GM13977 (cell line): ENCODE measurements at regions not wholly inside any gene's neighbourhood (a gene's known extent, or its start where the extent isn't known, plus 50 kb on each side); places are given as distances from the start of the nearest gene placed in this dataset.

Experiments
- DNase-seq: peaks from one replicate; pipeline ENCODE4 v3.0.0; 2012; ENCODE audit warnings: low spot score
- in situ Hi-C: fragments of 300-500 bp; cut with MboI; formaldehyde crosslinking; loops from one replicate; pipeline ENCODE4 v1.12.0; 2022; ENCODE audit warnings: low sequenced_read_pairs, low pct_unique_long_range_greater_than_20kb, mixed read lengths, inconsistent platforms; ENCODE audit not compliant: unreplicated experiment
- TF ChIP-seq, protein P1 (sequence below): IDR thresholded peaks from 2 replicates; pipeline ENCODE4 v1.5.1; 2012; ENCODE audit warnings: mild to moderate bottlenecking, control low read depth; ENCODE audit not compliant: insufficient read depth; ENCODE audit errors: extremely low read depth, missing control alignments

DNA sequence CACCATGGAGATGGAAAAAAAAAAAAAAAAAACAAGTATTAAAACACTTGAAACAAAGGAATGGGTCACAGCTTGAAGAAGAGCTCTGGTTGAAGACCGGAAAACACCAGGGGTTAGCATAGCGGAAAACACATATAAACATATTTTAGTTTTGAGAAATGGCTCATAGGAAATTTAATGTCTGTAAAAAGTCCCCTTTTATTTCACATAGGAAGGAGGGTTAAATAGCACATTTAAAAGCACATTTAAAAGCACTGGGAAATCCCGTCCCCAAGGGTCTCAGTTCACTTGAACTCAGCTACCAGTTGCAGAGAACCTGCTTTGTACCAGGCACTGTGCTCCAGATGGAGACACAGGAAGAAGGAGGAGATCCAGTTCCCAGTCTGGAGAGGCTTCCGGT is 65.5 kb downstream of the KCNE4 start:
- in situ Hi-C loops: no loop called here
- DNase-seq: no peak
- TF ChIP-seq, protein P1, sequence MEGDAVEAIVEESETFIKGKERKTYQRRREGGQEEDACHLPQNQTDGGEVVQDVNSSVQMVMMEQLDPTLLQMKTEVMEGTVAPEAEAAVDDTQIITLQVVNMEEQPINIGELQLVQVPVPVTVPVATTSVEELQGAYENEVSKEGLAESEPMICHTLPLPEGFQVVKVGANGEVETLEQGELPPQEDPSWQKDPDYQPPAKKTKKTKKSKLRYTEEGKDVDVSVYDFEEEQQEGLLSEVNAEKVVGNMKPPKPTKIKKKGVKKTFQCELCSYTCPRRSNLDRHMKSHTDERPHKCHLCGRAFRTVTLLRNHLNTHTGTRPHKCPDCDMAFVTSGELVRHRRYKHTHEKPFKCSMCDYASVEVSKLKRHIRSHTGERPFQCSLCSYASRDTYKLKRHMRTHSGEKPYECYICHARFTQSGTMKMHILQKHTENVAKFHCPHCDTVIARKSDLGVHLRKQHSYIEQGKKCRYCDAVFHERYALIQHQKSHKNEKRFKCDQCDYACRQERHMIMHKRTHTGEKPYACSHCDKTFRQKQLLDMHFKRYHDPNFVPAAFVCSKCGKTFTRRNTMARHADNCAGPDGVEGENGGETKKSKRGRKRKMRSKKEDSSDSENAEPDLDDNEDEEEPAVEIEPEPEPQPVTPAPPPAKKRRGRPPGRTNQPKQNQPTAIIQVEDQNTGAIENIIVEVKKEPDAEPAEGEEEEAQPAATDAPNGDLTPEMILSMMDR: no peak

DNA sequence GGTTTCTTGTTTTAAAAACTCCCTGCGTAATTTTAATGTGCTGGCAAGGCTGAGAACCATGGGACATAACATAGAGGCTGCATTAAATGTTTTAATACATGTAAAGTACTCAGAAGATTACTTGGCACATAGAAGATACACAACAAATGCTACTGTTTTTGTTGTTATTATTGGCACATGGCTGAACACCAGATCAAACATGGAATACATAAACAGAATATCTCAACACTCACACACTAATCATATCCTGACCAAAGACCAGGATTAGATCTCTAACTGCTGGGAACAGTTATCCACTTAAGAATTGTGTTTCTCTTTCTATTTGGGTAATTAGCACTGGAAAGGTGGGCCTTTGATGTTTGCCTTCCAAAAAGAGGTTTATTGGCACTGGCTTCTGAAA is 69.3 kb downstream of the KCNE4 start:
- in situ Hi-C loops: no loop called here
- TF ChIP-seq, protein P1: no peak
- DNase-seq: no peak

DNA sequence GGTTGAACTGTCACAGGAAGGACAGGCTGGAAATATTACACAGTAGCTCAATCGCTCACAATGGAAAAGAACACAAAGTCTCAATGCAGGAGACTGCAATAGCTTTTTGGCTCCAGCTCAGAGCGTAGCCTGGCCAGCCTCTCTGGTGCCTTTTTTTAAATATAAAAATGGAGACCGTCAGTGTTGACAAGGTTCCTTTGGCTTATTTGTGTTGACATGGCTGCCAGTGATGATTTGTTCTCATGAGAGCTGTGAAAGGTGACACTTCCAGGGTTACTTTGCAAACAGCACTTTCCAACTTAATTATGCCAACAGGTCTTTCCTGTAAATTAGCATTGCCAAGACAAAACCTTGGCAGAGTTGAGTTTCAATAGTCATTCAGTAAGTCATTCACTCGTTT is 70.8 kb downstream of the KCNE4 start:
- TF ChIP-seq, protein P1: no peak

DNA sequence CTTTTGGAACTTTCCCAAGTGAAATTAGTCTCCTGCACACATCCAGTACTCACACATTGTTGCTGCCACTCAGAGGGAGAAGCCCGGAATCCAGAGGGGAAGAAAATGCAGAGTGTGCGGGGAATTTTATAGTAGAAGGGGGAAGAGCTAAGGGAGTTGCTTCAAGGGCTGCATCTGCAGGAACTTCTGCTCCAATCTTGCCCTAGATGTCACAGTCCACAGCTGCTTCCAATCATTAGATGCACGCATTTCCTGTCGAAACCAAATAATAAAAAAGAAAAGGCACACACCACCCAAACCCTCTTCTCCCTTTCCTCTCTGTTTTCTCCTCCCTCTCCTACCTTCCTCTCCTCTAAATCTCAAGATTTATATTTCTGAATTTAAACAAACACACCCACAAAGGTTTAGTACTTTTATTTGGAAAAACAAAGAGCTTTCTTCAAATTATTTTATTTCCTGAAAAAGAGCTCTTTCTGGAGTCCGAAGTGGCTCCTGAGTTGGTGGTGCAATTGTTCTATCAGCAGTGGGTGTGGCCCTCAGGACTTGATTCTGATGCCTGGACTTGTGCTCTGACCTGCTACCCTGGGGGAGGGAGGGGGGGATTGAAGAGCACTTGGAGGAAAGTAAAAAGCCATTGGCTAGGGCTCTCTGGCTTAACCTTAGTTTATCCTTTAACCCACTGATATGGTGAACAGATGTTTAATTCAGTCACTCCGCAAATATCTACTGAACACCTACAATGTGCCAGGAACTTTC is 72.0 kb downstream of the KCNE4 start:
- no peak for DNase-seq
- in situ Hi-C loops: no loop called here
- TF ChIP-seq, protein P1: no peak

More for the DNA sequence above, 70.8 kb downstream of the KCNE4 start:
- no peak for DNase-seq
- in situ Hi-C loops: no loop called here

DNA sequence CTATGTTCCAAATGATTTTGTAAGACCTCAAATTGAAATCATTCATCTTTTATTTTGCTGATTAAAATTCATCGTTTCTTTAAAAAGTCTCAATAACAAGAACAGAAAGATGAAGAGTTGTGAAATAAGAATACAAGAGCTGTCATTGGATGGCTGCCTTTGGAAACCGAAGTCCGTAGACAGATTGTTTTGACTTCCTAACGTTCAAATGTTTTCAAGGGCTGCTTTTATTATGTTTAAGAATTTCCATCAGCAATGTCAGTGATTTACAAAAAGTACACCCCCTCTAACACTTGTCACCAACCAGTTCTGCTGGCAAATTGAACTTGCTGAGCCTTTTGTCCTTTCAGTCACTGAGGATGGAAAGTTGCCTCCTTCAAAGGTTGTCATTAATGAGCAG is 89.6 kb downstream of the KCNE4 start:
- DNase-seq: no peak
- TF ChIP-seq, protein P1: no peak
- in situ Hi-C loops: no loop called here

DNA sequence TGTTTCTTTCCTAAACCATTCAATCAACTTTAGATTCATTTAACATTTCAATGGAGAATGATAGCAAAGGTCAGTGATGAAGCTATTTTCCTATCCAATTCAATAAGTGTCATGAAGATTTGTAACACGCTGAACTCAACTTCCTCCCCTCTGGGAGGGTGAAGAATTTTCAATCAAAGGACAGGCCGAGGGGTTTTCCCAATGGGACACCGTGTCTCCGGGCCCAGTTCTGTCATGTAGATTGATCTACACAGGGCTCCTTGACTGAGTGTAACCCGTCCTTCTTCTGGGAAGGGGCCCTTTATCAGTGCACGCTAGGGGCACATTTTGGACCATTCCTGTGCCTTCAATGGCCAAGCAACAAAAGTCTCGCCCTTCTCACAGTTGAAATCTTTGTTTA is 90.1 kb downstream of the KCNE4 start:
- TF ChIP-seq, protein P1: no peak
- in situ Hi-C loops: no loop called here
- DNase-seq: no peak
